Thoracic aorta (tissue), 2 donors: ENCODE measurements at regions not wholly inside any gene's neighbourhood (a gene's known extent, or its start where the extent isn't known, plus 50 kb on each side); places are given as distances from the start of the nearest gene placed in this dataset.
A peak's percentile ranks its signal among the peaks of the same experiment; 100 is the strongest.

Experiments used
- ATAC-seq: fragments of 150-250 bp; one replicate; pipeline ENCODE4 v1.8.0; 2017; ENCODE audit warnings: low read depth; ENCODE audit not compliant: insufficient number of reproducible peaks, low FRiP score
- DNase-seq: peaks from one replicate; pipeline ENCODE4 v3.0.0-alpha.2; 2020; ENCODE audit warnings: low spot score
- H3K27ac ChIP-seq, 2 donors: fragments of 200-600 bp; sonication (generic); 1 replicate in 1 of 2; 2 replicates in 1 of 2; pipeline ENCODE4 v1.5.1; 2016; ENCODE audit warnings: mild to moderate bottlenecking in 2 of 2, moderate library complexity in 2 of 2
- H3K27me3 ChIP-seq: fragments of 200-600 bp; sonication (generic); replicated peaks from 2 replicates; pipeline ENCODE4 v1.6.0; 2016; ENCODE audit warnings: mild to moderate bottlenecking; ENCODE audit not compliant: insufficient read depth
- H3K36me3 ChIP-seq: fragments of 200-600 bp; sonication (generic); one replicate; pipeline ENCODE4 v1.5.1; 2016
- H3K4me1 ChIP-seq, 2 donors: fragments of 200-600 bp; sonication (generic); 1 replicate in 1 of 2; 2 replicates in 1 of 2; pipeline versions ENCODE4 v1.5.1 to v1.6.0; 2016; ENCODE audit warnings: low read depth in 2 of 2, mild to moderate bottlenecking in 1 of 2; ENCODE audit not compliant: control insufficient read depth in 1 of 2
- H3K4me3 ChIP-seq: fragments of 200-600 bp; sonication (generic); 2 replicates; pipeline ENCODE4 v1.5.1; 2016; ENCODE audit warnings: mild to moderate bottlenecking
- H3K9me3 ChIP-seq: fragments of 200-600 bp; sonication (generic); 2 replicates; pipeline ENCODE4 v1.5.1; 2016
- CTCF ChIP-seq: fragments of 200-600 bp; sonication (generic); IDR thresholded peaks from one replicate; pipeline ENCODE4 v1.5.1; 2019; ENCODE audit warnings: antibody characterized with exemption

- Histone ChIP-seq H3K9me3 (no peaks in the 10 kb centered on the region), H3K27me3 (no peaks in the 10 kb centered on the region), H3K36me3 (no peaks in the 10 kb centered on the region), H3K4me1 (no peaks in the 10 kb centered on the region), H3K27ac (no peak overlapping the region), H3K4me3 (no peak overlapping the region)
- DNase-seq (no peak), ATAC-seq (no peak)
- no peak for TF ChIP-seq CTCF
Measured at GRCh38 chr3:87507753-87508152, 231.4 kb upstream of the POU1F1 start.

GRCh38 chr3:87503900-87504498 is 227.6 kb upstream of the POU1F1 start:
- Histone ChIP-seq H3K9me3 (no peaks in the 10 kb centered on the region), H3K36me3 (no peaks in the 10 kb centered on the region), H3K27ac (no peak overlapping the region), H3K27me3 (no peaks in the 10 kb centered on the region), H3K4me1 (no peaks in the 10 kb centered on the region), H3K4me3 (no peak overlapping the region)
- ATAC-seq (no peak), DNase-seq (no peak)
- peak; percentile 15 for TF ChIP-seq CTCF

- no peak overlapping the region for H3K4me3 ChIP-seq
- no peaks in the 10 kb centered on the region for H3K4me1 ChIP-seq
- H3K27ac ChIP-seq: no peak overlapping the region
- H3K27me3 ChIP-seq: no peaks in the 10 kb centered on the region
- ATAC-seq (no peak), DNase-seq (no peak)
- H3K36me3 ChIP-seq: no peaks in the 10 kb centered on the region
- no peak for TF ChIP-seq CTCF
- H3K9me3 ChIP-seq: no peaks in the 10 kb centered on the region
Measured at GRCh38 chr3:87501076-87501475, 224.7 kb upstream of the POU1F1 start.

- Histone ChIP-seq H3K27ac (no peak overlapping the region), H3K4me1 (no peaks in the 10 kb centered on the region), H3K4me3 (no peak overlapping the region), H3K9me3 (no peaks in the 10 kb centered on the region), H3K27me3 (no peaks in the 10 kb centered on the region), H3K36me3 (no peaks in the 10 kb centered on the region)
- no peak for ATAC-seq
- no peak for TF ChIP-seq CTCF
- DNase-seq: no peak
Measured at GRCh38 chr3:87498358-87499080, 222.1 kb upstream of the POU1F1 start.

- Histone ChIP-seq H3K36me3 (no peaks in the 10 kb centered on the region), H3K27ac (no peak overlapping the region), H3K4me3 (no peak overlapping the region), H3K4me1 (no peaks in the 10 kb centered on the region), H3K27me3 (no peaks in the 10 kb centered on the region), H3K9me3 (no peaks in the 10 kb centered on the region)
- DNase-seq: no peak
- no peak for ATAC-seq
- TF ChIP-seq CTCF: no peak
Measured at GRCh38 chr3:87495938-87496337, 219.6 kb upstream of the POU1F1 start.
